HUDEP-2 (cell line): ENCODE measurements at regions not wholly inside any gene's neighbourhood (a gene's known extent, or its start where the extent isn't known, plus 50 kb on each side); places are given as distances from the start of the nearest gene placed in this dataset.
"Not testable (repeated sequence)": the region's sequence is repeated elsewhere in the genome, so short reads cannot be mapped to it uniquely, and the experiment has no call there.

Source experiments
- DNase-seq, 76 experiments: peaks; one replicate each; lab custom pipeline; 2025; ENCODE audit not compliant: unreplicated experiment in 76 of 76; lab: John Stamatoyannopoulos, UW

DNA sequence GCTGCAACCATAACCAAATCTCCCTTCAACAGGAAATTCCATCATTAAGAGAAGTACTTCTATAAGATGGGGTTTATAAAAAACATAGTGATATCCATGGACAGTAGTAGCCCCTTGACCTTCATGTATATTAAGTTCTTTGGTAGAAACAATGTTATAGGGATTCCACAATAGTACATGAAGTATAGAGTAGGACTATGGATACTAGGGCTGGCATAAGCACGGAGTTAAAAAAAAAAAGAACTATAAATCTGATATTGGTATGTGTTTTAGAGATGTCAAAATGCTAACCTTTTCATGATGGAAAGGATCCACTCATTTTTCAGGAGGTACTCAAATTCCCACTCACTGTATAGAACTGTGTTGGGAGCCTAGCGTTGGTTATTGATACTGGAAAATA is 337.6 kb downstream of the FGF10 start:
- DNase-seq, result no peak

DNA sequence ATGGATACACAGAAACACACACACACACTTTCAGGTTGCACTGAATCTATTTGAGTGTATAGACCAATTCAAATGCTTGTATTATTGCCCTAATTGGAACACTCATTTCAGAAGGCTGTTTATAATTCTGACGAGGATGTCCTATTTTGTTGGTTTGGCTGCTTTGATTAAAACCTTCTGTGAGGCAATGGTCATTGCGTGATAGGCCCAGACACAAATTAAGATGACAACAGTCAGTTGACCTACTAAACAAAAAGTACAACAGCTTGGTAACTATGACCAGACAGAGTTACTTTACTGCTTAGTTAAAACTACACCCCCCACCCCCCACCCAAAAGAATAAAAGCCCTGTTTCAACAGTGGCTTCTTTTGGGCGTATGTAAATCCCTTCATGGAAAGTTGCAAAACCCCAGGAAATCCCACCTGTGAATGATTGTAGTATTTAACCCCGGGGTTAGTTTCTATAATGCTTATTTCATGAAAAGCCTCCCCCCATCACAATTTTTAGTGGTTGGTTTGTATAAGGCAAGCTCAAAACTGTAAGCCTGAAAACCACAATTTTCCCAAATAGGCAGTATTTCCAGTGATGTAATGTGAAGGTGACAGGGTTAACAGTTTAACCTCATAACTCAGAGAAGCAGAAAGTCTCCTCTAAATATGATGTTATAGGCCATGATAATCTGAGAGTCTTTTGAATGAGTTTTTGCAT is 340.8 kb downstream of the FGF10 start:
- DNase-seq, result no peak

DNA sequence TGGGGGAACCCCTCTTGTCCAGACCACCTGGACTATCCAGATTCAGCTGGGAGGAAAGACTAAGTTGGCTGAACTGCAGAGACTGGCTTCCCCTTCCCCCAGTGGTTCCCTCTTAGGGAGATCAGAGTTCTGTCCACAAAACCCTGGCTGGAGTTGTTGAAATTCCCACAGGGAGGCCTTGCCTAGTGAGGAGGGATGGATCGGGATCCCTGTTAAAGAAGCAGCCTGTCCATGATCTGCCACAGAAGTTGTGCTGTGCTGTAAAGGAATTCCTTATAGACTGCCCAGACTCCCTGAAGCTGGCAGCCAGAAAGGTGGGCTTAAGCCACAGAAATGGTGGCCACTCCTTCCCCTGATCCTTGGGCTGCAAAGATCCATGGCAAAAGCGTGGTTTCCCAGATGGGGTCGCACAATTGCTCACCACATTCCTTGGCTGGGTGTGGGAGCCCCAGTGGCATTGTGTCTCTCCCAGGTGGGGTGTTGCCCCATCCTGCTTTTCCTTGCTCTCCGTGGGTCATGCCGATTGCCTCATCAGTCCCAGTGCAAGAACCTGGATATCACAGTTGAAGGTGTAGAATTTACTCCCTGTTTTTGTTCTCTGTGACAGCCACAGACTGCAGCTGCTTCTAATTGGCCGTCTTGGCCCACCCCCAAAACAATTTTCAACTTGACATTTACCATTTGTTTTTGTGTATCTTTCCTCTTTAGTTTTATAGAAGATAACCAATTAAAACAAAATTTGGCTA is 342.4 kb downstream of the FGF10 start:
- DNase-seq, result no peak

DNA sequence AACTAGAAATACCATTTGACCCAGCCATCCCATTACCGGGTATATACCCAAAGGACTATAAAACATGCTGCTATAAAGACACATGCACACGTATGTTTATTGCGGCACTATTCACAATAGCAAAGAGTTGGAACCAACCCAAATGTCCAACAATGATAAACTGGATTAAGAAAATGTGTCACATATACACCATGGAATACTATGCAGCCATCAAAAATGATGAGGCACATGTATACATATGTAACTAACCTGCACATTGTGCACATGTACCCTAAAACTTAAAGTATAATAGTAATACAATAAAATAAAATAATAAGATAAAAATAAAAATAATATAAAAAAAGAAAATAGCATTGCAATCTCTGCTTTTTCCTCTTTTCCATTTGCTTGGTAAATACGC is 344.7 kb downstream of the FGF10 start:
- not testable (repeated sequence) for DNase-seq

DNA sequence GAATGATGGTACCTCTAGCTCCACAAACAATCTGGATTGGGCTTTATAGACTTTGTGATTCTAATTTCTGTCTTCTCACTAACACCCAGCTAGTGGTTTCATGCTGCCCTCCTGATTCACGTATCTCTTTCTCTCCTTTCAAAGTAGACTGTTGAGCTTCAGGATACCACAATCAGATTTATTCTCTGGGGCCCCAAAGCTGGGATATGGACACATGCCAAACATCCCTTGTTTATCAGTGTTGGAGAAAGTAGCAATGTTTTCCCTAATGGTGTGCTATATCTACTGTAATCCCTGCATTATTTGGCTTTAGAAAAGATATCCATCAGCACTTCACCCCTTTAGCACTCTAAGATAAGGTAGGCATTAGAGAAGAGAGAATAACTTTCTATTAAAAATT is 361.0 kb downstream of the FGF10 start:
- DNase-seq, result no peak

DNA sequence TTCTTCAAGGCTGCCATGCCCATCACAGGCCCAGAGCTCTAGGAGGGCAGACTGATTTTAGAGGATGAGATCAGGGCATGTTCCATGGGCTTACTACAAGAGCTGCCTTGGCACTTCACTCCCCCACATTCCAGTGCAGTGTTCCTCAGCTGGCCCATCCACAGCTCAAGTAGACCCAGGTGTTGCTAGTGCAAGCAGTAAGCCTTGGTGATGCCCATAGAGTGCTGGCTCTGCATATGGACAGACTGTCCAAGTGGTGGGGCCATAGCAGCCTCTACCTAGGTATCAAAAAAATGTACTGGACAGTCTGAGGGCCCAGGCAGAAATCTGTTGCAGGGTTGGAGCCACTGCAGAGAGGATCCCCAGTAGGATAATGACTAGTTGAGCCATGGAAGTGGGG is 366.6 kb downstream of the FGF10 start:
- no peak for DNase-seq

DNA sequence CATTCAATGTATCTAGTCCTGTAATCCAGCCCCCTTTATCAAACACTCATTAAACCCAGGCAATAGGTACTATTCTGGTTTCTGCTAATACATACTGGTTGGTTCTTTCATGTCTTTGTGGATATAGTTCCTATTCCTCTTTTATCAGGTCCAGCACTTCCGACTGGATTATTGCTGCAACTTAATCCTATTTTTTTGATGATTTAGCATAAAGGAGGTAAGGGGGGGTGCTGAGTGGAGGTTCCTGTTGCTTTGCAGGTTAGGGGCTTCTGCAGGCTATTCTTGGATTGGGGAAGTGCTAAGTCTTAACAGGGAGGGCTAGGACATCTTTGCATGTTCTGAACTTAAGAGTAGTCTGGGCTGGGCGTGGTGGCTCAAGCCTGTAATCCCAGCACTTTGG is 377.7 kb downstream of the FGF10 start:
- no peak for DNase-seq

DNA sequence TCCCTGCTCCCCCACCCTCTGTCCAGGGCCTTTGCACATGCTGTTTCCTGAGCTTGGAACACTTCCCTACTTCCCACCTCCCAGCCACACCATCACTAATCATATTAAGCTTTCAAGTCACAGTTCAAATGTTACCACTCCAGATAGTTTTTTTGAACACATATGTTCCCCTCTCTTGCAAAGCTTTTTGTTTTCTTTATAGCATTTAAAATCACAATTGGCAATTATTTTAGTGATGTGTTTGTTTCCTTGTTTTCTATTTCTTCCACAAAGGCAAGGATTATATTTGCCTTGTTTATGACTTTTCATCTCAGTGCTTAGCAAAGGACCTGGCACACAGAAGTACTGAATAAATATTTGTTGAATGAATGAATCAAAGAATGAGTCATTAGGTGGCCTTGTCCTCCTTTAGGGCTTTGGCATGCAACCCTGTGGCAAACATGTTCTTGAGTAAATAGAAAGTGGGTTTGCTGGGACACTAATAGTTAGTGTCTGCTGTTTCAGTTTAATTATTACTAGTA is 386.8 kb downstream of the FGF10 start:
- no peak for DNase-seq

DNA sequence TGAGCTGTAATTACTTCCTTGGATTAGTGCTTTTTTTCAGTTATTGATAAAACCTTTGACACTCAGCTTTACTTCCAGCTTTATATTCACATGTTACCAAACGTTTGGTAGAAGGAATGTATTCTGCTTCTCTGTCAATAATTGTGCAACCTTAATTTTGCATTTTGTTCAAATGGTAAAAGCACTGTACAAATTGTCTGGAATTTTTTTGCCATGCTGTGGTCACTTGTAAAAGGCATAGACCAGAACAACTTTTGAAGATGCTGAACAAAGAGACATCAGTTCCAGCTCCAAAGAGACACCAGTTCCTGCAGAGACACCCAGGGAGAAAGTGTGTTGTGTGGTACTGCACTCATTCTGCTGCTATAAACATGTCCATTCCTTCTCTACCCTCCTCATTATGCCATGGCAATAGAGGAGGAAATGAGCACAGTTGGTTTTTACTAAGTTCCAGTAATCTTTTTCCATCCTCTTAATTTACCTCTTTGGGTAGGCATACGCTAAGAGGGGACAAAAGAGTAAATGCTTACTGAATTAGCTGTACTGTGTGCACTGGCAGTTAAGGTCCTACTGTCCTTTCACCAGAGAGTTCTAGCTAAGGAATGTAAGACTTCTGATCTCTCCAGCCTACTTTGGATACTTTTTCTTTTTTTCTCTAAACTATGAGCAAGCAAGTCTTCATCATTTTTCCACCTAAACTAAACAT is 387.4 kb downstream of the FGF10 start:
- no peak for DNase-seq

DNA sequence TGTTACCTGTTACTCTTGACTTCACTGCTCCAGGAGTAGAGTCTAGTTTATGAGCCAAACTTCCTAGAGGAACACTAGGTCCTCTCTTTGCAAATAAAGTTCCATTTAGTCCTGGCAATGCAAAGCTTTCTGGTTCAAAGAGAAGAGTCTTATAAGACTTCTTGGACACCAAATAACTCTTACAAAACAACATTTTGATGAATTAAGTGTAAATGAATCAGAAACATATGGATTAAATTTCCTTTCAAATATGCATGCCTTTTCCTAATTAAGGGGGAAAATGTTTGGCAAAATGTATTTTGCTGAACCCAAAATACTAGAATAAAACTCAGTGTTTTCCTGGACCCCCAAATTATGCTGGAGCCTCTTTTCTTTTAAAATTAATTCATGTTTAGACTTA is 388.0 kb downstream of the FGF10 start:
- no peak for DNase-seq

DNA sequence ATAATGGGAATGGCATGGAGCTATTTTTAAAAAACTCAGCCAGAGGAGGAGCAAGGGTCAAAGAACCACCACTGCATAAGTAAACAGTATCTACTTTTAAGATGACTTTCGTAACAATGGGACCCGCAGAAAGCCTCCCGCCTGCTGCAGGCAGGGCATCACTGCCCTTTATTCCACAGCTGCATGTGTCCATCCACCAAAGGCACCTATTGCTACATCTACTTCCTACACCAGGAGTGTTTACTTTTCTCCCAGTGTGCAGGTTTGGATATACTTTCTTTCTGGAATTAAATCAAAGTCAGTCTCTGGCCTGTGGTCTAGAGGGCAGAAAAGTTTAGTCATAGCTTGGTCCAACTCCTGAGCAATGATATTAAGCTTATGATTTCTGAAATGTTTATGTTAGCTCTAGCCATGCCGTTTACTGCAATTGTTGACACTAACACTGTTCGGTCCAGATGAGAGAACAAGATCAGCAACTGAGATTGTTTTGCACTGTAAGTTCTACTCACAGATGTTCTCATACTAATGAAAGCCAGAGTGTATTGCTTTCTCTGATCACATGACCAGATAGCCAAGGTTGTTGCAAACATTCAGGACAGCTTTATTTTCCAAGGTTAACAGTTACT is 391.5 kb downstream of the FGF10 start:
- DNase-seq, result no peak

DNA sequence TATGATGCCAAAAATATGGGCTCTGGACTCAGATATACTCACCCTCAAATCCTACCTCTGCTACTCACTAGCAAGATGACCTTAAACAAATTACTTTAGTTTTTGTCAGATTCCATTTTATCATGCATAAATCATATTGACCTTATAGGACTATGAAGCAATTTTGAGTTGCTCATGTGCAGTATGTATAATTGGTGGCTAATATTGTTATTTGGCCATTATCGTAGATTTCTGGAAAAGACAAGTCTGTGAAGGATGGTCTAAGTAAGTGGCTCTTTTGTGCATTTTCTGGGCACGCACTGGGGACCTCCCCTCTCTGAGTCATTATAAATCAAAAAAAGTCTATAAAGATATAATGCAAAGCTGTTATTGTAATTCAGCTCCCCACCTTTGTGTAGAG is 393.0 kb downstream of the FGF10 start:
- DNase-seq, result no peak

DNA sequence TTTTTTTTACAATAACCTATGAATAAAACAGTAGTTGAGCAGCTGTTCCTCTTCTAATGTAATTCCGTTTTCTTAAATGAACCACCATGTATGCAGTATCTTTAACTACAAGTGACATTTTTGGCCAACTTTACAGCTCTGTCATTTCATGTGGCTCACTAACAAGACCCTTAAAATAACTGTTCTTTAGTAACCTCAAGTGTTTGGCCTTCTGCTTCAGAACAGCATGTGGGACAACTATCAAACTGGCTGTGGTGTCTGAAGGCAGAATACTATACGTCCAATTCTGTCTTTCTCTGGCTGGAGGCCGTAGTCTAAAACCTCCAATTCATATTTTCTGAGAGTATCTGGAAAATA is 391.4 kb downstream of the NNT start:
- no peak for DNase-seq

DNA sequence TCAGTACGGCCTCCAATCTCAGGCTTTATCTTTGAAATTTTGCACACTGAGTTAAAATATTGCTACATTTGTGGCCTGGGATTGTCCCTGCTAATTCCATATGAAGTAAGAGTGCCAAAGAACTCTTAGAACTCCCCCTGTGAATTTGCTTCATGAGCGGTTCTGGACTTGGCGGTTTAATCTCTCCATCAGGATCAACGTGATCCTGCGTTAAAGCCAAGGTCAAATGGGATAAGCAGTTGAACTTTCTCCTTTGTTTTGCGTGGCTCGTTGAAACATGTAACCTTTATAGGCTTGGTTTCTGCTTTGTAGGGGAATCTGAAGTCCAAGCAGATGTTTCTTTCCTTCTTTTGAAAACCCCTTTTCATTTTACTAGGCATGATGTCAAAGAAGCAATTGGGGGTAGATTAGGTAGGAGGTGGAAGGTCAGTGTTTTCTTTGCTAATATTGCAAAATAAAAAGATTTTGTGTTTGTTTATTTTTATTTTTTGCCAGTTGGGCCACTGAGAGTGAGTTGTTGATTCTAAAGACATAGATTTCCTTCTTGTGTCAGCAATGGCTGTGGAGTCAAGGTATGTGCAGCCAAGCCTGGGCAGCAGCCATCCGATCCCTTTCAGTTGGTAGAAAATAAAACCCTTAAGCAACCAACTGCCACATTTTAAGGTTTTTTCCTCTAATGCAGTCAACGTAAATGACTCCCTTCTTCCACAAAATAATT is 390.8 kb downstream of the NNT start:
- no peak for DNase-seq

DNA sequence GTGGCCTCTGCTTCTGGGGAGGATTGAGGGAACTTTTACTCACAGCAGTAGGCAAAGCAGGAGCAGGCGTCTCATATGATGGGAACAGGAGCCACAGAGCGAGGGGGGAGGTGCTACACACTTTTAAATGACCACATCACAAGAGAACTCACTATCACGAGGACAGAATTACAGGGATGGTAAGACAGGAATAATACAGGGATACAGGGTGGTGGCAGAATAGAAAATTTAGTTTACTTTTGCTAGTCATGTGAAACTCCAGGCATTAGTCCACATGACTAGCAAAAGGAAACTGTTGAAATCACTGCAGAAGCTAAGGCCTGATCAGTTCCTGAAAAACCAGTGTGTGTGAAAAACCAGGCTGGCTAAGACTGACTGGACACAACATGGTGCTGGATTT is 382.4 kb downstream of the NNT start:
- DNase-seq, result no peak

DNA sequence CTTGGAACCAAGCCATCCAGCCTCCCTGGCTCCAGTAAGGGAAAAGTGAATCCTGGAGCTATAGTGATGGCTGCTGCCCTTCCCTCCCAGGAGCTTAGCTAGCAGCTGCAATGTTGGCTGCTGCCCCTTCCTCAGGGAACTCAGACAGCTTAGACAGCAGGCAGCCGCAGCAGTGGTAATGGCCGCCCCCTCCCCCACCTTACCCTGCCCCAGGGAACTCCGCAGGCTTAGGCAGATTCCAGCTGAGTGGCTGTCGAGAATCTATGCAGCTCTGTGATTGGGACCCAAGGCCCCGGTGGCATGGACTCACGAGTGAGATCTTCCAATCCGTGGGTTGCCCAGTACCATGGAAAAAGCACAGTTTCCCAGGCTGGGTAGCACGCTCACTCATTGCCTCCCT is 378.6 kb downstream of the NNT start:
- no peak for DNase-seq

DNA sequence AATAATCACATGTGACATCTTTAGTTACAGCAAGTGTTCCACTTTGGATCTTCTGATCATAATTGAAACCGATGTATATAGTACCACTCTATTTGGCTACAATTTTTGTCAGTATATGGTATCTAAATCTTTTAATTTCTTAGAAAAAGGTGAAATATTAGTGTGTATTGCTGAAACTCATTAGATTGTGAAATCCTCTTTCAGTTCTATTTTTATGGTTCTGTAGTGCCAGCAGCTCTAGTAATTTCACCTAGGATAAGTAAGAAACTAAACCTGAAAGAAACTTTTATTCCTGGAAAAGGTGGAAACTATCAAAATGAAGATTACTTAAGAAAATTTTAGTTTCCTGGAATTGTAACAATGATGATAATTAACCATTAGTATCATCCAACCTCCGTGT is 370.9 kb downstream of the NNT start:
- DNase-seq, result no peak

DNA sequence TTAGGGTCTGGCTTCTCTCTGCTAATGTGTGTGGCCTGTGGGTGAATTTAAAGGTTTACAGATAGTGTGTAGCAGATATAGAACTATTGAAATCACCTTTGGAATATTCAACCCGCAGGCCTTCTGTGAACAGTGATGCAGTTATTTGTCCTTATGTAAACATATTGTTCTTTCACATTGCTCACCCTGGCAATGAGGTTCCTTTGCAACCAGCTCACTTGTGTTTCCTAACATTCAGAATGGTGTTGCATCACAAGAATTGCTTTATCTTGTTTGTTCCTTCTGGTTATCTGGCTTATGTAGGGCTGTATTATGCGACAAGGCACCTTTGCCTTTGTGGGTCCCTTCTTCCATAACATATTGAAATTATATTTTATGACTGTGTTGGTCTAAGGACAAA is 370.3 kb downstream of the NNT start:
- no peak for DNase-seq

DNA sequence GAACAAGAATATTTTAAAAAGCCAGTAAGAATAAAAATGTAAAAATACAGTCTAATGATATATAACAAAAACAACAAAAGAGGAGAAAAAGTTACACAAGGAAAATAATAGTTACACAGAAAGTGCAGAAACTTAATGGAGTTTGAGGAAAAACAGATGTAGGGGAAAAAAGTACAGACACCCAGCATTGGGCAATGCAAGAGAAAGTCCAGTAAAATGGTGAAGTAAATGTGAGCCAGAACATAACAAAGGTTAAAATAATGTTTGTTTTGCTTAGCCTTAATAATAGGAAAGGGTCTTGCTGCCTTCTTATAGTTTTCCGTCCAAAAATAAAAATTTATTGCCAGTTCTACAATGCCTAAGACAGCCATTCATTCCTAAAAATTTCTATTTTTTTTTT is 364.2 kb downstream of the NNT start:
- no peak for DNase-seq

DNA sequence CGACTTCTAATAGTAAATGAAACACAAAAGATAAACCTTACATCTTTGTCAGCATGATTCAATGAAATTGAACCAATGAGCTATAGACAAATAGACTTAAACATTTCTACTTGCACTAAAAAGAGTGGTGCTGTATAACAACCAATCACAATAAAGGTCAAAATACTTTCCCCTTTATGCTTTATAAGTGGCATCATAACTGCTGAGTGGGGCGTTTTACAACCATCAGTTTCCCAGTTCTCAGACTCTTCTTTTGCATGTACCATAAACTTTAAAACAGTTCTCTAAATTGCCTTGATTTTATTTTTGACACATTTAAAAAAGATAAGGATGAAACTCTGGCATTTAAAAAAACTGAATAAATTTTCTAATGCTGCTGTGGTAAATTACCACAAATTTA is 356.2 kb downstream of the NNT start:
- no peak for DNase-seq

DNA sequence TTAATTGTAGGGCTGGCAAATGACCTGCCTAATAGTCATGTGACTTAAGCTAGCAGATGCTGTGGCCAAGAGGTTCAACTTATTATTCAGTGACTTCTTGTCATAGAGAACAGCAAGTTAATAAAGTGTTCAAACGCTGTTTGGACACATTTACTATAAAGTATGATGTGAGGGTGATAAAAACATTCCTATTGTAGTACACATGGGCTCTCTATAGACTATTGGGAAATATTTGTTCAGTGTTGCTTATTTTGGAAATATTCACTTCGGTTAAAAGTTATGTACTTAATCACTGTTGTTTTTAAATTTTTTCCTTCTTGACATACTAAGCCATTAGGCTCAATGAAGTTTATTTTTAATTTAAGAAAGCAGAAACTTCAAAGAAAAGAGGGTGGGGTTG is 345.0 kb downstream of the NNT start:
- DNase-seq, result no peak
